Heart left ventricle (tissue), 16 donors: ENCODE measurements at regions not wholly inside any gene's neighbourhood (a gene's known extent, or its start where the extent isn't known, plus 50 kb on each side); places are given as distances from the start of the nearest gene placed in this dataset.

ENCODE experiments used
- ATAC-seq, 4 donors: fragments of 200-7000 bp; cut with Tn5 transposase; one replicate each; pipeline ENCODE4 v1.9.1; 2020 to 2022; ENCODE audit warnings: moderate library complexity in 4 of 4, mild to moderate bottlenecking in 3 of 4, moderate number of reproducible peaks in 1 of 4
- DNase-seq, 5 donors: peaks; one replicate each; pipeline ENCODE4 v3.0.0-alpha.2; 2020
- H3K27ac ChIP-seq, 12 donors: fragments of 200-600 bp; sonication (generic) in 4 of 12; one replicate each; pipeline versions ENCODE4 v1.5.0 to v1.8.0; 2016 to 2022; ENCODE audit warnings: mild to moderate bottlenecking in 2 of 12
- H3K27me3 ChIP-seq, 9 donors: fragments of 200-600 bp; sonication (generic) in 2 of 9; one replicate each; pipeline versions ENCODE4 v1.5.1 to v1.8.0; 2016 to 2022; ENCODE audit warnings: mild to moderate bottlenecking in 3 of 9
- H3K36me3 ChIP-seq, 9 donors: fragments of 200-600 bp; sonication (generic) in 2 of 9; one replicate each; pipeline versions ENCODE4 v1.5.0 to v1.8.0; 2018 to 2022; ENCODE audit warnings: mild to moderate bottlenecking in 2 of 9
- H3K4me1 ChIP-seq, 12 donors: fragments of 200-600 bp; sonication (generic) in 4 of 12; one replicate each; pipeline versions ENCODE4 v1.5.0 to v1.8.0; 2016 to 2022; ENCODE audit warnings: mild to moderate bottlenecking in 3 of 12
- H3K4me3 ChIP-seq, 12 donors: fragments of 200-600 bp; sonication (generic) in 4 of 12; one replicate each; pipeline versions ENCODE4 v1.5.0 to v1.8.0; 2017 to 2022; ENCODE audit warnings: mild to moderate bottlenecking in 9 of 12, moderate library complexity in 4 of 12
- H3K9me3 ChIP-seq, 12 donors: fragments of 200-600 bp; sonication (generic) in 4 of 12; one replicate each; pipeline versions ENCODE4 v1.5.0 to v1.8.0; 2016 to 2022; ENCODE audit warnings: mild to moderate bottlenecking in 1 of 12
- POLR2A ChIP-seq, 2 donors: fragments of 450-650 bp; IDR thresholded peaks; one replicate each; pipeline ENCODE4 v1.6.1; 2017; ENCODE audit warnings: antibody characterized with exemption in 2 of 2, mild to moderate bottlenecking in 2 of 2, moderate library complexity in 2 of 2
- WGBS, 4 donors: extraction: QIAGEN DNeasy Blood & Tissue Kit in 2 of 4; methylation state at CpG; one replicate each; pipeline versions ENCODE4 v1.1.5 to v1.1.7; 2013 to 2018; 5-methylcytosine and 5-hydroxymethylcytosine counted together
- intact Hi-C, 10 donors: fragments of 100-400 bp; cut with DNase I; formaldehyde crosslinking; loops; one replicate each; pipeline versions ENCODE4 v1.11.1 to v1.14.2; 2022
- TF ChIP-seq, protein P1 (sequence below), 12 donors: fragments of 200-600 bp; sonication (generic) in 4 of 12; IDR thresholded peaks; one replicate each; pipeline versions ENCODE4 v1.5.0 to v1.8.0; 2018 to 2022; ENCODE audit warnings: antibody characterized with exemption in 12 of 12, mild to moderate bottlenecking in 5 of 12
- donor health status: ischemic (EF 13 %, LVEDD 7.1; RV severe dilation, severe dysfunction).
- donor health status: healthy with polysubstance abuse.
- donor health status: DM: no; HTN: yes; CAD: no.
- donor health status: DM: no; HTN: no; CAD: no.
- donor health status: ischemic (EF 25% LVEDD 6.9; RV normal size, moderate dysfunction).
- donor health status: ischemic (EF 25% LVEDD 5.7; RV mildly dilated, moderate dysfunction).
- donor health status: healthy.
- donor health status: DM: yes; HTN: yes; CAD: no.
- donor health status: ischemic (EF 35%, LVEDD 5.7; RV mildly dilated, moderate dysfunction).
- donor health status: nonischemic (EF 11% LVEDD 7.7; RV severe dilation, severe dysfunction).
- donor health status: DM: yes; HTN: yes; CAD: no.
- donor health status: PGD.
- donor health status: ischemic (EF 29% LVEDD 5.4; RV normal size, mild dysfunction).
- donor health status: nonischemic (EF 23%, LVEDD 6.1; RV moderate dilation, normal function).

- Histone ChIP-seq H3K27me3 (no peaks in the 10 kb centered on the region), H3K27ac (no peak overlapping the region), H3K36me3 (no peaks in the 10 kb centered on the region), H3K9me3 (no peaks in the 10 kb centered on the region), H3K4me1 (no peaks in the 10 kb centered on the region), H3K4me3 (no peak overlapping the region)
- intact Hi-C loops: no loop called here
- ATAC-seq (no peak), DNase-seq (no peak)
- TF ChIP-seq POLR2A (IDR thresholded peaks at IDR 0.05): no peak
- TF ChIP-seq, protein P1, sequence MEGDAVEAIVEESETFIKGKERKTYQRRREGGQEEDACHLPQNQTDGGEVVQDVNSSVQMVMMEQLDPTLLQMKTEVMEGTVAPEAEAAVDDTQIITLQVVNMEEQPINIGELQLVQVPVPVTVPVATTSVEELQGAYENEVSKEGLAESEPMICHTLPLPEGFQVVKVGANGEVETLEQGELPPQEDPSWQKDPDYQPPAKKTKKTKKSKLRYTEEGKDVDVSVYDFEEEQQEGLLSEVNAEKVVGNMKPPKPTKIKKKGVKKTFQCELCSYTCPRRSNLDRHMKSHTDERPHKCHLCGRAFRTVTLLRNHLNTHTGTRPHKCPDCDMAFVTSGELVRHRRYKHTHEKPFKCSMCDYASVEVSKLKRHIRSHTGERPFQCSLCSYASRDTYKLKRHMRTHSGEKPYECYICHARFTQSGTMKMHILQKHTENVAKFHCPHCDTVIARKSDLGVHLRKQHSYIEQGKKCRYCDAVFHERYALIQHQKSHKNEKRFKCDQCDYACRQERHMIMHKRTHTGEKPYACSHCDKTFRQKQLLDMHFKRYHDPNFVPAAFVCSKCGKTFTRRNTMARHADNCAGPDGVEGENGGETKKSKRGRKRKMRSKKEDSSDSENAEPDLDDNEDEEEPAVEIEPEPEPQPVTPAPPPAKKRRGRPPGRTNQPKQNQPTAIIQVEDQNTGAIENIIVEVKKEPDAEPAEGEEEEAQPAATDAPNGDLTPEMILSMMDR (IDR thresholded peaks at IDR 0.05): no peak
- 91 to 94% (median 93%) methylated on average over 2 of the region's 2 CpGs for WGBS, 4 donors
These were observed 96.7 kb upstream of the SSTR1 start for GRCh38 chr14:38111046-38111445.

DNA sequence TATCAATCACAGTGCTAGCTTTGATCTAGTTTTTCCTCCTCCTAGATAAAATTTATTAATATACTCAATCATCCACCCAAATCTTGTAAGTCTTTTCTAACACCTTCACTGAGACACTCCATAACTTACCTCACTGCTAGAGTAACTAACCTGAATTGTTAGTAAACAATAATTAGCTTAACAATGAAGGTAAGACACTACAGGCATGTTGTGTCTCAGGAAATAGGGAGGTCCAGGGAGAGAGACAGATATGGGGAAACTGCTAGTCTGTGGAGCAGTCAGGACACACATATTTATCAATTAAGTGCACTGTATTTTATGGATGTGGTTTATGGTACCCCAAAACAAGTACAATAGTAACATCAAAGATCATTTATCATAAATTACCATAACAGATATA, 94.2 kb upstream of the SSTR1 start:
- Histone ChIP-seq H3K36me3 (no peaks in the 10 kb centered on the region), H3K27me3 (no peaks in the 10 kb centered on the region), H3K9me3 (no peaks in the 10 kb centered on the region), H3K4me1 (no peaks in the 10 kb centered on the region), H3K27ac (no peak overlapping the region), H3K4me3 (no peak overlapping the region)
- ATAC-seq: no peak
- intact Hi-C loops: no loop called here
- DNase-seq: no peak
- TF ChIP-seq, protein P1 (IDR thresholded peaks at IDR 0.05): no peak
- TF ChIP-seq POLR2A (IDR thresholded peaks at IDR 0.05): no peak

DNA sequence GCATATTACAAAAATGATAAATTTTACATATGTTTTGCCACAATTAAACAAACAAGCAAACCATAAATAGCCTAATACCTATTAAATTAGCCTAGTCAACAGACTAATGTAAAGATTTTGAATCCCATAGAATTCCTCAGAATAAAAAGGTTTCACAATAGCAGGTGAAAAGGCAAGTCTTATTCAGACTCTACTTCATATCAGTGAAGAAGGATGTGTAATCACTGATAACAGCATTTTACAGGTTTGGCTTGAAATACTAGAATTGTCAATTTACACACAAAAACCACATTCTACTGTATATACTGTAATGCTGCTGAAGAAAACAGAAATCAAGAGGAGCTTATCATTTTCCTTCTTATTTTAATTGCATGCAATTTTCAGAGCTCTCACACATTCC, 90.8 kb upstream of the SSTR1 start:
- ATAC-seq (no peak), DNase-seq (no peak)
- H3K27me3 ChIP-seq: no peaks in the 10 kb centered on the region
- TF ChIP-seq, protein P1 (IDR thresholded peaks at IDR 0.05): no peak
- no peak for TF ChIP-seq POLR2A (IDR thresholded peaks at IDR 0.05)
- H3K9me3 ChIP-seq: no peaks in the 10 kb centered on the region
- no peaks in the 10 kb centered on the region for H3K4me1 ChIP-seq
- intact Hi-C loops: no loop called here
- no peak overlapping the region for H3K4me3 ChIP-seq
- H3K27ac ChIP-seq: no peak overlapping the region
- no peaks in the 10 kb centered on the region for H3K36me3 ChIP-seq

- Histone ChIP-seq H3K36me3 (no peaks in the 10 kb centered on the region), H3K27me3 (no peaks in the 10 kb centered on the region), H3K9me3 (no peaks in the 10 kb centered on the region), H3K4me3 (no peak overlapping the region), H3K27ac (no peak overlapping the region), H3K4me1 (no peaks in the 10 kb centered on the region)
- TF ChIP-seq, protein P1 (IDR thresholded peaks at IDR 0.05): no peak
- no peak for TF ChIP-seq POLR2A (IDR thresholded peaks at IDR 0.05)
- WGBS, 4 donors: 79 to 95% (median 89%) methylated on average over 2 of the region's 2 CpGs
- ATAC-seq (no peak), DNase-seq (no peak)
- intact Hi-C loops: no loop called here
These were observed 87.6 kb upstream of the SSTR1 start for GRCh38 chr14:38120109-38120508.
